Thoracic aorta (tissue), 2 donors: ENCODE measurements at regions not wholly inside any gene's neighbourhood (a gene's known extent, or its start where the extent isn't known, plus 50 kb on each side); places are given as distances from the start of the nearest gene placed in this dataset.

Source experiments
- ATAC-seq: fragments of 150-250 bp; one replicate; pipeline ENCODE4 v1.8.0; 2017; ENCODE audit warnings: low read depth; ENCODE audit not compliant: insufficient number of reproducible peaks, low FRiP score
- DNase-seq: peaks from one replicate; pipeline ENCODE4 v3.0.0-alpha.2; 2020; ENCODE audit warnings: low spot score
- H3K27ac ChIP-seq, 2 donors: fragments of 200-600 bp; sonication (generic); 1 replicate in 1 of 2; 2 replicates in 1 of 2; pipeline ENCODE4 v1.5.1; 2016; ENCODE audit warnings: mild to moderate bottlenecking in 2 of 2, moderate library complexity in 2 of 2
- H3K27me3 ChIP-seq: fragments of 200-600 bp; sonication (generic); replicated peaks from 2 replicates; pipeline ENCODE4 v1.6.0; 2016; ENCODE audit warnings: mild to moderate bottlenecking; ENCODE audit not compliant: insufficient read depth
- H3K36me3 ChIP-seq: fragments of 200-600 bp; sonication (generic); one replicate; pipeline ENCODE4 v1.5.1; 2016
- H3K4me1 ChIP-seq, 2 donors: fragments of 200-600 bp; sonication (generic); 1 replicate in 1 of 2; 2 replicates in 1 of 2; pipeline versions ENCODE4 v1.5.1 to v1.6.0; 2016; ENCODE audit warnings: low read depth in 2 of 2, mild to moderate bottlenecking in 1 of 2; ENCODE audit not compliant: control insufficient read depth in 1 of 2
- H3K4me3 ChIP-seq: fragments of 200-600 bp; sonication (generic); 2 replicates; pipeline ENCODE4 v1.5.1; 2016; ENCODE audit warnings: mild to moderate bottlenecking
- H3K9me3 ChIP-seq: fragments of 200-600 bp; sonication (generic); 2 replicates; pipeline ENCODE4 v1.5.1; 2016
- CTCF ChIP-seq: fragments of 200-600 bp; sonication (generic); IDR thresholded peaks from one replicate; pipeline ENCODE4 v1.5.1; 2019; ENCODE audit warnings: antibody characterized with exemption

GRCh38 chr4:132587626-132588025, 561.5 kb upstream of the PCDH10 start:
- Histone ChIP-seq H3K4me1 (no peaks in the 10 kb centered on the region), H3K36me3 (no peaks in the 10 kb centered on the region), H3K27me3 (no peaks in the 10 kb centered on the region), H3K4me3 (no peak overlapping the region), H3K27ac (no peak overlapping the region), H3K9me3 (no peaks in the 10 kb centered on the region)
- no peak for TF ChIP-seq CTCF
- DNase-seq: no peak
- ATAC-seq: no peak

- H3K4me1 ChIP-seq: no peaks in the 10 kb centered on the region
- H3K27ac ChIP-seq: no peak overlapping the region
- no peaks in the 10 kb centered on the region for H3K27me3 ChIP-seq
- H3K36me3 ChIP-seq: no peaks in the 10 kb centered on the region
- ATAC-seq (no peak), DNase-seq (no peak)
- H3K4me3 ChIP-seq: no peak overlapping the region
- no peak for TF ChIP-seq CTCF
- no peaks in the 10 kb centered on the region for H3K9me3 ChIP-seq
Observed at GRCh38 chr4:132592340-132592739, 556.8 kb upstream of the PCDH10 start.

GRCh38 chr4:132592850-132593249, 556.2 kb upstream of the PCDH10 start:
- ATAC-seq: no peak
- Histone ChIP-seq H3K27me3 (no peaks in the 10 kb centered on the region), H3K9me3 (no peaks in the 10 kb centered on the region), H3K27ac (no peak overlapping the region), H3K4me1 (no peaks in the 10 kb centered on the region), H3K36me3 (no peaks in the 10 kb centered on the region), H3K4me3 (no peak overlapping the region)
- no peak for DNase-seq
- TF ChIP-seq CTCF: no peak

GRCh38 chr4:132593717-132594400, 555.2 kb upstream of the PCDH10 start:
- H3K4me1 ChIP-seq: no peaks in the 10 kb centered on the region
- H3K9me3 ChIP-seq: no peaks in the 10 kb centered on the region

GRCh38 chr4:132596186-132596585, 552.9 kb upstream of the PCDH10 start:
- DNase-seq: no peak
- ATAC-seq: no peak

More at GRCh38 chr4:132593717-132594400, 555.2 kb upstream of the PCDH10 start:
- DNase-seq (no peak), ATAC-seq (no peak)
- Histone ChIP-seq H3K4me3 (no peak overlapping the region), H3K27ac (no peak overlapping the region), H3K36me3 (no peaks in the 10 kb centered on the region), H3K27me3 (no peaks in the 10 kb centered on the region)
- TF ChIP-seq CTCF: no peak

More at GRCh38 chr4:132596186-132596585, 552.9 kb upstream of the PCDH10 start:
- no peak for TF ChIP-seq CTCF
- H3K9me3 ChIP-seq: no peaks in the 10 kb centered on the region
- no peak overlapping the region for H3K27ac ChIP-seq
- H3K4me3 ChIP-seq: no peak overlapping the region
- H3K36me3 ChIP-seq: no peaks in the 10 kb centered on the region
- H3K27me3 ChIP-seq: no peaks in the 10 kb centered on the region
- H3K4me1 ChIP-seq: no peaks in the 10 kb centered on the region
